Testis (tissue), 2 donors: ENCODE measurements at regions not wholly inside any gene's neighbourhood (a gene's known extent, or its start where the extent isn't known, plus 50 kb on each side); places are given as distances from the start of the nearest gene placed in this dataset.

ENCODE experiments used
- CTCF ChIP-seq, 3 experiments: fragments of 450-650 bp in 2 of 3; fragments of 200-600 bp in 1 of 3; sonication (generic) in 1 of 3; IDR thresholded peaks; one replicate each; pipeline ENCODE4 v1.5.1; 2016 to 2019; ENCODE audit warnings: antibody characterized with exemption in 3 of 3, mild to moderate bottlenecking in 2 of 3, moderate library complexity in 1 of 3
- POLR2A ChIP-seq: fragments of 450-650 bp; IDR thresholded peaks from one replicate; pipeline ENCODE4 v1.6.1; 2017; ENCODE audit warnings: antibody characterized with exemption, mild to moderate bottlenecking, moderate library complexity

DNA sequence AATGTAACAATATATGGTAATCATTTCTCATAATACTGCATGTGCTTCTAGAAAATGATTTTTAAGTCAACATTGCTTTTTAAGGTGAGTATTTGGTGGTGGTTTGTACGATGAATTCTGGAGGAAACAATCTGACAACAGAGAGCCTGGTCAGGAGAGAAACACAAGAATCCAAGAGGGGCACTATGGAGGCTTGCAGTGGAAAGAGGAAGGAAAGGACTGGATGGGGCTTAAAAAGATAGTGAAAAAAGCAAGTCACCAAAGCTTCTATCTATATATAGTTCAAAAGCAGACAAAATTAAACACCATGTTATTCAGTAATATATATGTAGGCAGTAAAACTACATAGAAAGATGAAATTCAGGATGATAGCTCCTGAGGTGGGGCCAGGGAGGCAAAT, 109.4 kb upstream of the SERTAD2 start:
- no peak for TF ChIP-seq CTCF (IDR thresholded peaks at IDR 0.05)
- TF ChIP-seq POLR2A: no peak
